ENCODE measurements at regions not wholly inside any gene's neighbourhood (a gene's known extent, or its start where the extent isn't known, plus 50 kb on each side); places are given as distances from the start of the nearest gene placed in this dataset.

GRCh38 chr2:10970666-10971065, 58.9 kb downstream of the KCNF1 start:
- DNase-seq (ENCODE audit: low read depth, low spot score) (no peak), FAIRE-seq (no peak)
- intact Hi-C loops (cut with micrococcal nuclease), result no loop called here
- TF ChIP-seq, protein P1, sequence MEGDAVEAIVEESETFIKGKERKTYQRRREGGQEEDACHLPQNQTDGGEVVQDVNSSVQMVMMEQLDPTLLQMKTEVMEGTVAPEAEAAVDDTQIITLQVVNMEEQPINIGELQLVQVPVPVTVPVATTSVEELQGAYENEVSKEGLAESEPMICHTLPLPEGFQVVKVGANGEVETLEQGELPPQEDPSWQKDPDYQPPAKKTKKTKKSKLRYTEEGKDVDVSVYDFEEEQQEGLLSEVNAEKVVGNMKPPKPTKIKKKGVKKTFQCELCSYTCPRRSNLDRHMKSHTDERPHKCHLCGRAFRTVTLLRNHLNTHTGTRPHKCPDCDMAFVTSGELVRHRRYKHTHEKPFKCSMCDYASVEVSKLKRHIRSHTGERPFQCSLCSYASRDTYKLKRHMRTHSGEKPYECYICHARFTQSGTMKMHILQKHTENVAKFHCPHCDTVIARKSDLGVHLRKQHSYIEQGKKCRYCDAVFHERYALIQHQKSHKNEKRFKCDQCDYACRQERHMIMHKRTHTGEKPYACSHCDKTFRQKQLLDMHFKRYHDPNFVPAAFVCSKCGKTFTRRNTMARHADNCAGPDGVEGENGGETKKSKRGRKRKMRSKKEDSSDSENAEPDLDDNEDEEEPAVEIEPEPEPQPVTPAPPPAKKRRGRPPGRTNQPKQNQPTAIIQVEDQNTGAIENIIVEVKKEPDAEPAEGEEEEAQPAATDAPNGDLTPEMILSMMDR (IDR thresholded peaks at IDR 0.05; ENCODE audit: extremely low read depth in 1 of 2, insufficient read depth in 1 of 2, low read depth in 1 of 2, low read length in 2 of 2), result no peak
- TF ChIP-seq GATA2 (IDR thresholded peaks at IDR 0.05; ENCODE audit: insufficient read depth, insufficient read length, low read depth, low read length) (no peak), POLR2A (IDR thresholded peaks at IDR 0.05; ENCODE audit: low read depth, low read length) (no peak), POLR2AphosphoS5 (IDR thresholded peaks at IDR 0.05; ENCODE audit: insufficient read depth, low read depth, low read length) (no peak), EZH2 (IDR thresholded peaks at IDR 0.05; ENCODE audit: borderline replicate concordance, low read depth, low read length, severe bottlenecking) (no peak)
- Histone ChIP-seq H3K27me3 (ENCODE audit: control insufficient read depth in 2 of 2, insufficient read depth in 2 of 2, low read length in 2 of 2) (peaks cover 0 to 3% of the 10 kb centered on the region in 2 experiments), H2AFZ (ENCODE audit: low read depth, low read length) (no peak overlapping the region), H3K9me3 (replicated peaks; ENCODE audit: control insufficient read depth, insufficient read depth, low read length) (no peaks in the 10 kb centered on the region), H3K4me1 (ENCODE audit: control insufficient read depth, extremely low read depth, insufficient read depth, low read length) (no peaks in the 10 kb centered on the region), H3K9me1 (replicated peaks; ENCODE audit: control insufficient read depth, extremely low read depth, insufficient read depth, low read length) (no peaks in the 10 kb centered on the region), H3K4me3 (replicated peaks in 1 of 3; ENCODE audit: insufficient read depth in 1 of 3, low read depth in 1 of 3, low read length in 3 of 3) (no peak overlapping the region), H3K27ac (ENCODE audit: insufficient read depth, low read depth, low read length) (no peak overlapping the region), H3K9ac (replicated peaks; ENCODE audit: extremely low read depth, insufficient read depth, low read length) (no peak overlapping the region), H3K79me2 (ENCODE audit: control insufficient read depth, insufficient read depth, low read length) (no peaks in the 10 kb centered on the region), H4K20me1 (replicated peaks; ENCODE audit: control insufficient read depth, extremely low read depth, insufficient read depth, low read length) (no peaks in the 10 kb centered on the region), H3K36me3 (ENCODE audit: control insufficient read depth in 2 of 2, extremely low read depth in 1 of 2, insufficient read depth in 2 of 2, low read length in 2 of 2) (no peaks in the 10 kb centered on the region), H3K4me2 (ENCODE audit: insufficient read depth, low read length) (no peak overlapping the region)
- BruUV-seq (replicated peaks), result no TSS peak
- dilution Hi-C loops (cut with MboI; ENCODE audit: extremely low pct_ligation_motif_present, low sequenced_read_pairs), result no loop called here
- POLR2A ChIA-PET, result no interaction called here
- CTCF ChIA-PET, result no interaction called here

GRCh38 chr2:10971161-10971887, 59.6 kb downstream of the KCNF1 start:
- BruUV-seq (replicated peaks), result no TSS peak
- POLR2A ChIA-PET, result no interaction called here
- H3K9ac ChIP-seq (replicated peaks; ENCODE audit: extremely low read depth, insufficient read depth, low read length), result no peak overlapping the region

More at GRCh38 chr2:10971161-10971887, 59.6 kb downstream of the KCNF1 start:
- Histone ChIP-seq H3K4me3 (replicated peaks in 1 of 3; ENCODE audit: insufficient read depth in 1 of 3, low read depth in 1 of 3, low read length in 3 of 3) (no peak overlapping the region), H3K27ac (ENCODE audit: insufficient read depth, low read depth, low read length) (no peak overlapping the region), H3K36me3 (ENCODE audit: control insufficient read depth in 2 of 2, extremely low read depth in 1 of 2, insufficient read depth in 2 of 2, low read length in 2 of 2) (no peaks in the 10 kb centered on the region), H3K9me3 (replicated peaks; ENCODE audit: control insufficient read depth, insufficient read depth, low read length) (no peaks in the 10 kb centered on the region), H3K4me1 (ENCODE audit: control insufficient read depth, extremely low read depth, insufficient read depth, low read length) (no peaks in the 10 kb centered on the region), H3K27me3 (ENCODE audit: control insufficient read depth in 2 of 2, insufficient read depth in 2 of 2, low read length in 2 of 2) (peaks cover 0 to 3% of the 10 kb centered on the region in 2 experiments), H3K4me2 (ENCODE audit: insufficient read depth, low read length) (no peak overlapping the region), H2AFZ (ENCODE audit: low read depth, low read length) (no peak overlapping the region), H4K20me1 (replicated peaks; ENCODE audit: control insufficient read depth, extremely low read depth, insufficient read depth, low read length) (no peaks in the 10 kb centered on the region), H3K79me2 (ENCODE audit: control insufficient read depth, insufficient read depth, low read length) (no peaks in the 10 kb centered on the region), H3K9me1 (replicated peaks; ENCODE audit: control insufficient read depth, extremely low read depth, insufficient read depth, low read length) (no peaks in the 10 kb centered on the region)
- TF ChIP-seq POLR2A (IDR thresholded peaks at IDR 0.05; ENCODE audit: low read depth, low read length) (no peak), EZH2 (IDR thresholded peaks at IDR 0.05; ENCODE audit: borderline replicate concordance, low read depth, low read length, severe bottlenecking) (no peak), MAX (IDR thresholded peaks at IDR 0.05; ENCODE audit: insufficient read depth, insufficient read length) (no peak), JUN (IDR thresholded peaks at IDR 0.05; ENCODE audit: borderline replicate concordance, insufficient read depth, insufficient read length, low read depth) (no peak), FOS (IDR thresholded peaks at IDR 0.05; ENCODE audit: borderline replicate concordance, insufficient read depth, low read length) (no peak), GATA2 (IDR thresholded peaks at IDR 0.05; ENCODE audit: insufficient read depth, insufficient read length, low read depth, low read length) (no peak), POLR2AphosphoS5 (IDR thresholded peaks at IDR 0.05; ENCODE audit: insufficient read depth, low read depth, low read length) (no peak), MYC (IDR thresholded peaks at IDR 0.05; ENCODE audit: low read depth, low read length) (no peak)
- TF ChIP-seq, protein P1 (IDR thresholded peaks at IDR 0.05; ENCODE audit: extremely low read depth in 1 of 2, insufficient read depth in 1 of 2, low read depth in 1 of 2, low read length in 2 of 2), result no peak
- no peak for DNase-seq (ENCODE audit: low read depth, low spot score)
- intact Hi-C loops (cut with micrococcal nuclease) (no loop called here), dilution Hi-C loops (cut with MboI; ENCODE audit: extremely low pct_ligation_motif_present, low sequenced_read_pairs) (no loop called here)
- CTCF ChIA-PET, result no interaction called here
- no peak for FAIRE-seq
